NCI-H1694 (cell line): ENCODE measurements at regions not wholly inside any gene's neighbourhood (a gene's known extent, or its start where the extent isn't known, plus 50 kb on each side); places are given as distances from the start of the nearest gene placed in this dataset.

Source experiments
- DNase-seq: peaks from one replicate; lab custom pipeline; 2025; lab: John Stamatoyannopoulos, UW

GRCh38 chr9:105828171-105828570 is 133.8 kb downstream of the TMEM38B start:
- no peak for DNase-seq

GRCh38 chr9:105828596-105829213 is 134.4 kb downstream of the TMEM38B start:
- DNase-seq = no peak

- no peak for DNase-seq
Measured at GRCh38 chr9:105830461-105830860, 136.1 kb downstream of the TMEM38B start.

GRCh38 chr9:105832096-105832710 is 137.9 kb downstream of the TMEM38B start:
- DNase-seq = no peak

- no peak for DNase-seq
Measured at GRCh38 chr9:105833271-105833975, 139.1 kb downstream of the TMEM38B start.

GRCh38 chr9:105834404-105834803 is 140.1 kb downstream of the TMEM38B start:
- DNase-seq = no peak

- no peak for DNase-seq
Measured at GRCh38 chr9:105835721-105836120, 141.4 kb downstream of the TMEM38B start.

GRCh38 chr9:105836936-105837660 is 142.8 kb downstream of the TMEM38B start:
- no peak for DNase-seq

- no peak for DNase-seq
Measured at GRCh38 chr9:105841562-105841961, 147.2 kb downstream of the TMEM38B start.

- DNase-seq = peak; percentile 35
Measured at GRCh38 chr9:105842023-105842644, 147.8 kb downstream of the TMEM38B start.

- DNase-seq = no peak
Measured at GRCh38 chr9:105846825-105847224, 152.5 kb downstream of the TMEM38B start.

GRCh38 chr9:105850852-105851500 is 156.6 kb downstream of the TMEM38B start:
- no peak for DNase-seq

- no peak for DNase-seq
Measured at GRCh38 chr9:105854026-105854782, 159.9 kb downstream of the TMEM38B start.

- no peak for DNase-seq
Measured at GRCh38 chr9:105854783-105855724, 160.7 kb downstream of the TMEM38B start.

- DNase-seq = no peak
Measured at GRCh38 chr9:105855987-105856386, 161.6 kb downstream of the TMEM38B start.

GRCh38 chr9:105858006-105858690 is 163.8 kb downstream of the TMEM38B start:
- DNase-seq = no peak

GRCh38 chr9:105858877-105859276 is 164.5 kb downstream of the TMEM38B start:
- no peak for DNase-seq

GRCh38 chr9:105859428-105860091 is 165.2 kb downstream of the TMEM38B start:
- DNase-seq = no peak

GRCh38 chr9:105860516-105860915 is 166.2 kb downstream of the TMEM38B start:
- no peak for DNase-seq
